HL-60 (cell line): ENCODE measurements at regions not wholly inside any gene's neighbourhood (a gene's known extent, or its start where the extent isn't known, plus 50 kb on each side); places are given as distances from the start of the nearest gene placed in this dataset.

Experiments used
- CTCF ChIP-seq: IDR thresholded peaks from one replicate; pipeline ENCODE4 v1.5.1; 2011; ENCODE audit warnings: low read length, control low read depth, inconsistent platforms; ENCODE audit not compliant: insufficient read depth
- GABPA ChIP-seq: IDR thresholded peaks from 2 replicates; pipeline ENCODE4 v1.6.1; 2012; ENCODE audit warnings: low read depth
- POLR2AphosphoS5 ChIP-seq: IDR thresholded peaks from 2 replicates; pipeline ENCODE4 v1.6.1; 2012; ENCODE audit warnings: low read depth
- REST ChIP-seq: IDR thresholded peaks from 2 replicates; pipeline ENCODE4 v1.6.1; 2012; ENCODE audit warnings: low read depth; ENCODE audit not compliant: insufficient replicate concordance

- TF ChIP-seq CTCF = no peak
- no peak for TF ChIP-seq POLR2AphosphoS5
- no peak for TF ChIP-seq GABPA
- no peak for TF ChIP-seq REST
Measured at GRCh38 chr5:103612545-103612944, 50.0 kb upstream of the NUDT12 start.
